GM18520 (cell line): ENCODE measurements at regions not wholly inside any gene's neighbourhood (a gene's known extent, or its start where the extent isn't known, plus 50 kb on each side); places are given as distances from the start of the nearest gene placed in this dataset.
"Not testable (repeated sequence)": the region's sequence is repeated elsewhere in the genome, so short reads cannot be mapped to it uniquely, and the experiment has no call there.

Experiments
- ATAC-seq: cut with Tn5 transposase; IDR thresholded peaks from one replicate; pipeline ENCODE4 v1.9.1; 2021; ENCODE audit not compliant: unreplicated experiment

GRCh38 chrX:131885042-131885441 lies 138.1 kb upstream of the STK26 start:
- not testable (repeated sequence) for ATAC-seq

DNA sequence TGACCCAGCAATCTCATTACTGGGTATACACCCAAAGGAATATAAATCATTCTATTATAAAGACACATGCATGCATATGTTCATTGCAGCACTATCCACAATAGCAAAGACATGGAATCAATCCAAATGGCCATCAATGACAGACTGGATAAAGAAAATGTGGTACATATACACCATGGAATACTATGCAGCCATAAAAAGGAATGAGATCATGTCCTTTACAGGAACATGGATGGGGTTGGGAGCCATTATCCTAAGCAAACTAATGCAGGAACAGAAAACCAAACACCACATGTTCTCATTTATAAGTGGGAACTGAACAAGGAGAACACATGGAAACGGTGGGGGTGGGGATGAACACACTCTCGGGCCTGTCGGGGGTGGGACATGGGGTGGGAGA lies 129.2 kb upstream of the STK26 start:
- ATAC-seq, result not testable (repeated sequence)

DNA sequence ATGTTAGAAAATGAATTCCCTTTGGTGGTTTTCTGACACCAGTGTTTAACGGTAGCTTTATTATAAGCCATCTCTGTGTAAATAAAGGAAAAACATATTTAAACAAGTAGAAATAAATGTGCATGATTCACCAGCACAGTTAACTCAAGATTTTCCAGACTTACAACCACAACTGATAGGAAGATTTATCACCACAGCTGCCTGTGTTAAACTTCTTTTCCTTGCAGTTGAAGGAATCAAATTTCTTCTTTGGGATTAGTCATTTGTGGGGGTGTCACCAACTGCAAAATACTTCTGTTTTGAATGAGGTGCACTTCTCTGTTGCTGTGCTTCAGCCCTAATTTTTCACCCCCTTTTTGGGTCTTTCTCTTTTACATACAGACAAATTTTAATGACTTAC lies 128.1 kb upstream of the STK26 start:
- ATAC-seq, result no peak

GRCh38 chrX:131895807-131896206 lies 127.3 kb upstream of the STK26 start:
- no peak for ATAC-seq

DNA sequence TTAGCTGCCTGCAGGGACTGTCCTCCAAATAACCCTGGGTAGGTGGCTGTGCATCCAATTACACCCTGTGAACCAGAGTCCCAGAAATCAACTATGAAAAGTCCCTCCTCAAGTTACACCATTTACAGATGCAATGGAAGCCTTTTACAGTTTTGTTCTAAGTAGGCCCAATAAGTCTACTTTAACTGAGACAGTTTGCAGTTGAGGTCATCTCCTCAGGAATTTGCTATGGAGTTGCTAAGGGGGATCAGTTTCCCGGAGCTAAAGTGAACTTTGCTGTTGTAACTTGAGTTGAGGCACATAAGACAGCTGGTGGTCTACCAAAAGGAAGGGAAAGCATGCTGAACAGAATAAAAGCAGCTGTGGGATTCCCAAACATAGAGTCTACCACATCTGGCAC lies 121.6 kb upstream of the STK26 start:
- no peak for ATAC-seq

DNA sequence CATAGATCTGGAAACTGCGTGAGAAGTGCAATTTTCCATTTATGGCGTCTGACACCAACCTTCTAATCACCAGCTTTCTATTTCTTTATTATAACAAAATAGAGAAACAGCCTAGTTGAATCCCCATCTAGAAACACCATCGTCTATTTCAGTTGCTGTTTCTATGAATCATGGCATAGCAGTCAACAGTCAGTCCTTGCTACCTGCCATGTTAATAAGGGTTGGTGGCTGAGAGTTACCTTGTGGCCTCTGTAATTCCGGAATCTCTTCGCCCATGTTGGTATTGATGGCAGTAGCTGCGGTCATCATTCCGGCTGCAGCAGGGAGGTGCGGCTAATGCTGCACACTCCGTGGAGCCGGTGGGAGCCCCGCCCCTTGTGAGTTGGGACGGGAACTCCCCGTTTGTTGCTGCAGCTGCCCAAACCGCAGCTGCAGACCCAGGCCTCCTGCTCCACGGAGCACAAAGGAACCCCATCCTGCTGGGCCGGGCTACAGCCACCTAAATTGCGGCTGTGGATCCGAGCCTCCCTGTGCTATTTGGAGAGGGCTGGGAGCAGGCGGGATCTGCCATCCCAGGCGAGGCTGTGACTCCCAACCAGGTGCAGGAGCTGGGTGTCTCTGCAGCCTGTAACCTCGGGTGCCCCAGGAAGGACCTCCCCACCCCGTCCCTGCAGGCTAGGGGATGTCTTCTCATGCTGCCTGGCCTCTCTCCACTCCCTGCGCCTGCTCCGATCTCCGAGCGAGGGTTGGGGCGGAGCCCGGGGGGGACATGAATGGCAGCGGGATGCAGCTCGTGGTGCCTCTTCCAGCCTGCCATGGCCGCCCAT lies 115.4 kb upstream of the STK26 start:
- no peak for ATAC-seq

DNA sequence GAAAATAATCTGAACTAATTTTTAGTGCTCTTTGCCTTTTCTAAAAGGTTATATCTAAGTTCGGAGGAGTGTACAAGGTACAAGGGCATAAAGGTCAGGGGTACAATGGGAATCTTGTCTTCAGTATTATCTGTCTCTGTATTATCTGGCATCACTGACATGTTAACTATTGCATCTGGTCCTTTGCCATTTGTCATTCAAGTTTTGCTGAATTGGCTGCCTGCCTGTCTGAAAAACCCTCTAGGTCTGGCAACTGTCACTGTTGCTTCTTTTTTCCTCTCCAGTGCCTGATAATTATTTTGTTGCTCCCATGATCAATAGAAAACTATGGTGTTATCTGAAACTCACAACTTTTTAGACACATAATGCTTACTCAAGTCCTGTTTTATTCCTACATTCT lies 112.5 kb upstream of the STK26 start:
- no peak for ATAC-seq

GRCh38 chrX:131915488-131915887 lies 107.6 kb upstream of the STK26 start:
- no peak for ATAC-seq

- ATAC-seq, result no peak
Measured at GRCh38 chrX:131917588-131917987, 105.5 kb upstream of the STK26 start.

DNA sequence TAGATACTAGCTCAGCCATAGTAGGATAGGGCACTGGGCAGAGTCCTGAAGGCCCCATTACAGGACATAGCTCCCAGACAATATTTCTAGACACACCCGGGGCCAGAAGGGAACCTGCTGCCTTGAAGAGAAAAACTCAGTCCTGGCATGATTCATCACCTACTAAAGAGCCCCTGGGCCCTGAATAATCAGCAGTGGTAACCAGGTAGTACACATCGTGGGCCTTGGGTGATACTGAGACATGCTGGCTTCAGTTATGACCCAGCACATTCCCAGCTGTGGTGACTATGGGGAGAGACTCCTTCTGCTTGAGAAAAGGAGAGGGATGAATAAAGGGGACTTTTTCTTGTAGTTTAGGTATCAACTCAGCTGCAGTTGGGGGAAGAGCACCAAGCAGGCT lies 104.3 kb upstream of the STK26 start:
- ATAC-seq, result no peak

DNA sequence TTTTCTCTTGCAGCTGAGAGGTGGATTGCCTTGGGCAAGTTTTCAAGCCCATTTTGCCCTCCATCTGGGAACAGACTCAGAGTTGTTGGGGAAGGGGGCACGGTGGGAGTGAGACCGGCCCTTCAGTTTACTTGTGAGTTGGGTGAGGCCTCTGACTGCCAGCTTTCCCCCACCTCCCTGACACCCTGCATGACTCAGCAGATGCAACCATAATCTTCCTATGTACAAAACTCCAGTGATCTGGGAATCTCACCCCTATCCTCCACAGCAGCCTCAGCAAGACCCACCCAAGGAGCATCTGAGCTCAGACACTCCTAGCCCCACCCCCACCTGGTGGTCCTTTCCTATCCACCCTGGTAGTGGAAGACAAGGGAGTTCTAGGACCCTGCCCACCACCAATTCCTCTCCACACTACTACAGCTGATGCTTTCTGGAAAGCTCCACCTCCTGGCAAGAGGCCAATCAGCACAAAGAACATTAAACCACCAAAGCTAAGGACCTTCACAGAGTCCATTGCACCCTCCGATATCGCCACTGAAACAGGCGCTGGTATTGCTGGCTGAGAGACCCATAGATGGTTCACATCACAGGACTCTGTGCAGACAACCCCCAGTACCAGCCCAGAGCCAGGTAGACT lies 99.4 kb upstream of the STK26 start:
- ATAC-seq, result no peak

GRCh38 chrX:131938749-131939148 lies 84.4 kb upstream of the STK26 start:
- no peak for ATAC-seq

DNA sequence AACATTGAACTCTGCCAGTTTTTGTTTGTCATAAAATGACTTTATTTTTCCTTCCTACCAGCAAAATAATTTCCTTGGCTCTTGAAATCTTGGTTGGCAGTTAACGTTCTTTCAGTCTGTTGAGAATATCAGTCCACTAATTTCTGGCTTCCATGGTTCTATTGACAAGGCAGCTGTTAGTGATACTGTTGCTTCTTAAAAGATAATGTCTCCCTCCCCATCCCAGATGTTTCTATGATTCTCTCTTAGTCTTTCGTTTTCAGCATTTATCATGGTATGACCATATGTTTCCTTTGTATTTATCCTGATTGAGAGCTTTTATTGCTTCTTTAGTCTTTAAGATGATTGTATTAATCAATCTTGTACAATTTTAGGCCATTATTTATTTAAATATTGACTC lies 81.1 kb upstream of the STK26 start:
- no peak for ATAC-seq

DNA sequence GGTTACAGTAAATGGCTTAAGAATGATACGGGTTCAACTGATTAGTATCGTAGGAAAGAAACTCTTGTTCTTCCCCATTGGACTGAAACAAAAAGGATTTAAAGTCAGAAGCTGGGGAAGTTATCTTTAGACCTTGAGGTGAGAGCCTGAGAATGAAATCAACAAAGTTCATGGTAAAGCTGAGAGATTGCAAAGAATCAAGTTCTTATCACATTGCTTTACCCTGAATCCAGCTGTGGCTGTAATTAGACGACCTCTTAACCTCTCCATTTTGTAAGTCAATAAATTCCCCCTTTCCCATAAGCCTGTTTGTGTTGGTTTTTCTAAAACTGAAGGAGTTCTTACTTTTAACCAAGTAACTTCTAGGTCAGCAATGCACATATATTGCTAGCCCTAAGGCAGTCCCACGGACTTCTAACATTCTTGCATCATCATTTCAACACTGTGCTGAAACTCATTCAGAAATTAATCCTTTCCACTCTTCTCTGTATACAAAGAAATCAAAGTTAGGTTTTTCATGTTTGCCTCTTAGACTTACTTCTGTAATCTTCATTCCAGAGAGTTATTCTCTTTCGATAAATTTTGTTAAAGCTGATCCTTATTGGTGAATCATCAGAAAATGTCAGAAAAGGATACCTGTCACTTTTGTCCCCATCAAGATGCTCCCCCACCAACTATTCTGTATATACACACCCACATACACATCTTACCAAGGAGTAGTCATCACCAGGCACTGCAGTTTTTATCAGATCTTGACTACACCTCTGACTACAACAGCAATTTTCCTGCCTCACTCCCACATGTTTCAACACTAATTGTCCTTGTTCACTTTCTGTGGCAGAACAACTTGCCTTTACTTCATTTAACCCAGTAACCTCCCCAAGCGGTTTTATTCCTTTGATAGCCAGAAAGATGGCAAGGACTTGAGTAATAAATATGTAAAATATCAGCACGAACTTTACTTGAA lies 77.9 kb upstream of the STK26 start:
- no peak for ATAC-seq

DNA sequence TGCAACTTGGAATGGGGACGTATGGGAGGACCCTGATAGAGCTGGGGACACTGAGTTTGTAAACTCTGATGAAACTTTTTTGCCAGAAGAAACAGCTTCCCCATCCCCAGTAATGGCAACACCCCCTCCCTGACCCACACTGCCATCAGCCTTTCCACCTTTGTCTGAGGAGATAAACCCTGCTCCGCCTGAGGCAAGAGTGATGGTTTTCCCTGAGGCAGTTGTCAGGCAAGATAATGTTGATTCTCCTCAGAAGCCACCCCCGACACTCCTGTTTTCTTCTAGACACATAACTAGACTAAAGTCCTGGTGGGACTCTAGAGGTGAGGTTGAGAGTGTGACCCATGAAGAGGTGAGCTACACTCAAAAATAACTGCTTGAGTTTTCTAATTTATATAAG lies 71.9 kb upstream of the STK26 start:
- ATAC-seq, result no peak

- ATAC-seq, result no peak
Measured at GRCh38 chrX:131955099-131955777, 67.9 kb upstream of the STK26 start.

DNA sequence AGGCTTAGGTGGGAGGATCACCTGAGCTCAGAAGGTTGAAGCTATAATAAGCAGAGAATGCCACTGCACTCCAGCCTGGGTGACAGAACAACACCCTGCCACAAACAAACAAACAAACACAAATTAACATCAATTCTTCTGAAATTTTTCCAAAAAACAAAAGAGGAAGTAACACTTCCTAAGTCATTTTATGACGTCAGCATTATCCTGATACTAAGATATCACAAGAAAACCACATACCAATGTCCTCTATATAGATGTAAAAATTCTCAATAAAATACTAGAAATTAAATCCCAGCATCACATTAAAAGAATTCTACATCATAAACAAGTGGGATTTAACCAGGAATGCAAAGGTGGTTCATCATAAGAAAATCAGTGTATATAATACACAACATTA lies 64.4 kb upstream of the STK26 start:
- ATAC-seq, result no peak

DNA sequence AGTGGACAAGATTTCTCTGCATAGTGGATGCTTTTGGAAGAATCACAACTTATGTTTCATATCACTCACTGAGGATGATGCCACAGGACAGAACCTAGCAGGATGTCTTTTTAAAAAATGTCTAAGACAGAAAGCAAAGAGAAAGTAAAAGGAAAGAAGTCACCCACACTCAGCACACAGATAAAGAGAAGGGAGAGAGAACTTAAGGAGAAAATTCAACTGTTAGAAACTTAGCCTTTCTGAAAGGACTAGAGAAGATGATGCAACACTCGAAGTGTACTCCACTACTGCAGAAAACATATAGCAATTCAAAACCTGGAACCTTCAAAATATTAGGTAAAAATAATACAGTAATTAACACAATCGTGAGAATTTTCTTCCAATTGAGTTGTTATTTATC lies 52.8 kb upstream of the STK26 start:
- no peak for ATAC-seq
